DOHH2 (cell line): ENCODE measurements at regions not wholly inside any gene's neighbourhood (a gene's known extent, or its start where the extent isn't known, plus 50 kb on each side); places are given as distances from the start of the nearest gene placed in this dataset.
A peak's percentile ranks its signal among the peaks of the same experiment; 100 is the strongest.

Experiments
- H3F3A ChIP-seq: fragments of 200-600 bp; sonication (generic), shearing (Covaris generic); 2 replicates; pipeline ENCODE4 v1.6.0; 2016; ENCODE audit warnings: antibody characterized with exemption, mild to moderate bottlenecking; ENCODE audit not compliant: control insufficient read depth, insufficient read depth
- H3K27ac ChIP-seq: fragments of 200-600 bp; sonication (generic); 2 replicates; pipeline ENCODE4 v1.5.1; 2014; ENCODE audit warnings: low read depth, mild to moderate bottlenecking, low read length, moderate library complexity
- H3K27me3 ChIP-seq: fragments of 200-600 bp; sonication (generic); 2 replicates; pipeline ENCODE4 v1.6.1; 2014; ENCODE audit warnings: mild to moderate bottlenecking, low read length, mixed read lengths; ENCODE audit not compliant: control insufficient read depth
- H3K36me3 ChIP-seq: fragments of 200-600 bp; sonication (generic); 2 replicates; pipeline ENCODE4 v1.6.1; 2014; ENCODE audit warnings: mild to moderate bottlenecking, low read length, moderate library complexity, mixed read lengths; ENCODE audit not compliant: control insufficient read depth
- H3K4me1 ChIP-seq: fragments of 200-600 bp; sonication (generic); 2 replicates; pipeline ENCODE4 v1.6.1; 2014; ENCODE audit warnings: mild to moderate bottlenecking, low read length, mixed read lengths; ENCODE audit not compliant: control insufficient read depth
- H3K4me2 ChIP-seq: fragments of 200-600 bp; sonication (generic); 2 replicates; pipeline ENCODE4 v1.6.0; 2014; ENCODE audit warnings: mild to moderate bottlenecking, low read length, moderate library complexity
- H3K4me3 ChIP-seq: fragments of 200-600 bp; sonication (generic); 2 replicates; pipeline ENCODE4 v1.5.1; 2014; ENCODE audit warnings: mild to moderate bottlenecking, low read length, mixed read lengths
- H3K79me2 ChIP-seq: fragments of 200-600 bp; sonication (generic); 2 replicates; pipeline ENCODE4 v1.6.1; 2014; ENCODE audit warnings: mild to moderate bottlenecking, low read length, mixed read lengths; ENCODE audit not compliant: control insufficient read depth
- H3K9me2 ChIP-seq: fragments of 200-600 bp; sonication (generic); replicated peaks from 2 replicates; pipeline ENCODE4 v1.6.1; 2014; ENCODE audit warnings: mild to moderate bottlenecking, low read length, mixed read lengths; ENCODE audit not compliant: control insufficient read depth
- H3K9me3 ChIP-seq: fragments of 200-600 bp; sonication (generic); 2 replicates; pipeline ENCODE4 v1.6.1; 2014; ENCODE audit warnings: antibody characterized with exemption, low read length, mixed read lengths; ENCODE audit not compliant: control insufficient read depth, insufficient read depth
- H4K20me1 ChIP-seq: fragments of 200-600 bp; sonication (generic); 2 replicates; pipeline ENCODE4 v1.6.0; 2014; ENCODE audit warnings: low read depth, mild to moderate bottlenecking, antibody characterized with exemption, low read length, moderate library complexity; ENCODE audit not compliant: control insufficient read depth, insufficient read depth
- EZH2phosphoT487 ChIP-seq: fragments of 200-600 bp; sonication (generic); IDR thresholded peaks from 2 replicates; pipeline ENCODE4 v1.6.1; 2017; ENCODE audit warnings: borderline replicate concordance, mild to moderate bottlenecking, antibody characterized with exemption, low read length, moderate library complexity, mixed read lengths
- TF ChIP-seq, protein P1 (sequence below): fragments of 200-600 bp; sonication (generic); IDR thresholded peaks from one replicate; pipeline ENCODE4 v1.5.1; 2014; ENCODE audit warnings: antibody characterized with exemption, mild to moderate bottlenecking, low read depth, low read length; ENCODE audit not compliant: poor library complexity, severe bottlenecking

GRCh38 chr2:40955635-40956034 is 503.7 kb upstream of the SLC8A1 start:
- Histone ChIP-seq H3K27me3 (no peaks in the 10 kb centered on the region), H3K79me2 (no peaks in the 10 kb centered on the region), H3K9me2 (no peaks in the 10 kb centered on the region), H3K27ac (peak overlapping the region; percentile 70; the same call in 1 of the 2 replicates), H3K4me2 (no peak overlapping the region), H4K20me1 (no peaks in the 10 kb centered on the region), H3K9me3 (peaks cover 6% of the 10 kb centered on the region; the same call in 1 of the 2 replicates), H3K4me1 (peaks cover 26% of the 10 kb centered on the region), H3K36me3 (peaks cover 5% of the 10 kb centered on the region; the same call in 1 of the 2 replicates), H3F3A (peaks cover 14% of the 10 kb centered on the region), H3K4me3 (no peak overlapping the region)
- no peak for TF ChIP-seq EZH2phosphoT487
- TF ChIP-seq, protein P1, sequence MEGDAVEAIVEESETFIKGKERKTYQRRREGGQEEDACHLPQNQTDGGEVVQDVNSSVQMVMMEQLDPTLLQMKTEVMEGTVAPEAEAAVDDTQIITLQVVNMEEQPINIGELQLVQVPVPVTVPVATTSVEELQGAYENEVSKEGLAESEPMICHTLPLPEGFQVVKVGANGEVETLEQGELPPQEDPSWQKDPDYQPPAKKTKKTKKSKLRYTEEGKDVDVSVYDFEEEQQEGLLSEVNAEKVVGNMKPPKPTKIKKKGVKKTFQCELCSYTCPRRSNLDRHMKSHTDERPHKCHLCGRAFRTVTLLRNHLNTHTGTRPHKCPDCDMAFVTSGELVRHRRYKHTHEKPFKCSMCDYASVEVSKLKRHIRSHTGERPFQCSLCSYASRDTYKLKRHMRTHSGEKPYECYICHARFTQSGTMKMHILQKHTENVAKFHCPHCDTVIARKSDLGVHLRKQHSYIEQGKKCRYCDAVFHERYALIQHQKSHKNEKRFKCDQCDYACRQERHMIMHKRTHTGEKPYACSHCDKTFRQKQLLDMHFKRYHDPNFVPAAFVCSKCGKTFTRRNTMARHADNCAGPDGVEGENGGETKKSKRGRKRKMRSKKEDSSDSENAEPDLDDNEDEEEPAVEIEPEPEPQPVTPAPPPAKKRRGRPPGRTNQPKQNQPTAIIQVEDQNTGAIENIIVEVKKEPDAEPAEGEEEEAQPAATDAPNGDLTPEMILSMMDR: peak; percentile 21

DNA sequence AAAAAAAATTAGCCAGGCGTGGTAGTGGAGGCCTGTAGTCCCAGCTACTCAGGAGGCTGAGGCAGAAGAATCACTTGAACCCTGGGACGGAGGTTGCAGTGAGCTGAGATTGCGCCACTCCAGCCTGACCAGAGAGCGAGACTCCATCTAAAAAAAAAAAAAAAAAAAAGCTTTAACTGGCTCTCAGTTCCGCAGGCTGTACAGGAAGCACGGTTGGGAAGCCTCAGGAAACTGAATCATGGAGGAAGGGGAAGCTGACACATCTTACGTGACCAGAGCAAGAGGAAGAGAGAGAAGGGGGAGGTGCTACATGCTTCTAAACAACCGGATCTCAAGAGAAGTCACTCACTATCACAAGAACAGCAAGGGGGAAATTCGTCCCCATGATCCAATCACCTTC is 505.6 kb upstream of the SLC8A1 start:
- peaks cover 26% of the 10 kb centered on the region for H3K4me1 ChIP-seq
- peaks cover 14% of the 10 kb centered on the region for H3F3A ChIP-seq
- peak overlapping the region; percentile 55 for H3K4me2 ChIP-seq
- no peaks in the 10 kb centered on the region for H3K79me2 ChIP-seq
- H3K27me3 ChIP-seq: no peaks in the 10 kb centered on the region
- peaks cover 6% of the 10 kb centered on the region; the same call in 1 of the 2 replicates for H3K9me3 ChIP-seq
- TF ChIP-seq, protein P1: no peak
- no peak for TF ChIP-seq EZH2phosphoT487
- peaks cover 5% of the 10 kb centered on the region; the same call in 1 of the 2 replicates for H3K36me3 ChIP-seq
- H3K4me3 ChIP-seq: peak overlapping the region; percentile 56
- no peaks in the 10 kb centered on the region for H3K9me2 ChIP-seq
- peak overlapping the region; percentile 70 for H3K27ac ChIP-seq
- H4K20me1 ChIP-seq: no peaks in the 10 kb centered on the region

DNA sequence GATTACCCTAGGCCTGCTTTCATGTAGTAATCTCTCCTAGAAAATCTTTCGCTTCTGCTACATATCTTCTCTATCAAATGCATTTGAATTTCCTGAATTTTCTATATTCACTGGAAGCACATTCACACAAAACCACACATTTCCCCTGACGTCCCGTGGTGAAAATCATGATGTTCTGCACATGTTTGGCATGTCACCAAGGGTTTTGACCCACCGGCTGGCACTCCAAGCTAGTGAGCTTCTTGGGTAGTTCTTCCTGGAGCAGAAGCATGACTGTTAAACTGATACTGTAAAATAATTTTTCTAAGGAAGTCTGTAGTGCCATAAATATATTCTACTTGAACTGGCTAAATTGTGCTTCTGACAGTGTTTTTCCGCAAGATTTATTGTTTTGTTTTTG is 510.1 kb upstream of the SLC8A1 start:
- no peaks in the 10 kb centered on the region for H3K79me2 ChIP-seq
- peaks cover 13% of the 10 kb centered on the region for H3K4me1 ChIP-seq
- H4K20me1 ChIP-seq: no peaks in the 10 kb centered on the region
- no peaks in the 10 kb centered on the region for H3K9me2 ChIP-seq
- peaks cover 1% of the 10 kb centered on the region for H3F3A ChIP-seq
- H3K36me3 ChIP-seq: peaks cover 5% of the 10 kb centered on the region; the same call in 1 of the 2 replicates
- no peak overlapping the region for H3K27ac ChIP-seq
- no peak overlapping the region for H3K4me2 ChIP-seq
- no peak for TF ChIP-seq EZH2phosphoT487
- TF ChIP-seq, protein P1: no peak
- H3K9me3 ChIP-seq: peaks cover 6% of the 10 kb centered on the region; the same call in 1 of the 2 replicates
- H3K27me3 ChIP-seq: no peaks in the 10 kb centered on the region
- H3K4me3 ChIP-seq: no peak overlapping the region
